ENCODE measurements at regions not wholly inside any gene's neighbourhood (a gene's known extent, or its start where the extent isn't known, plus 50 kb on each side); places are given as distances from the start of the nearest gene placed in this dataset.
A peak's percentile ranks its signal among the peaks of the same experiment; 100 is the strongest.
"Not testable (repeated sequence)": the region's sequence is repeated elsewhere in the genome, so short reads cannot be mapped to it uniquely, and the experiment has no call there.

- Histone ChIP-seq H3K9me3 (ENCODE audit: control insufficient read depth in 4 of 4, insufficient read depth in 3 of 4, low read length in 3 of 4) (peaks cover 0 to 3% (median 0%) of the 10 kb centered on the region in 4 donors), H3K4me3 (no peak overlapping the region), H3K9ac (ENCODE audit: insufficient read depth in 1 of 2, low read length in 2 of 2) (no peak overlapping the region), H3K36me3 (ENCODE audit: control insufficient read depth in 4 of 4, insufficient read depth in 4 of 4, low read length in 4 of 4) (no peaks in the 10 kb centered on the region), H3K27me3 (ENCODE audit: control insufficient read depth in 3 of 3, insufficient read depth in 3 of 3, low read length in 2 of 3) (no peaks in the 10 kb centered on the region), H3K27ac (ENCODE audit: low read depth in 1 of 2, low read length in 1 of 2) (no peak overlapping the region), H3K4me1 (ENCODE audit: control insufficient read depth in 5 of 5, insufficient read depth in 5 of 5, low read length in 5 of 5) (peaks cover 0 to 13% (median 0%) of the 10 kb centered on the region in 5 donors)
- DNase-seq (peak; percentile 33 to 89 (median 88)), ATAC-seq (ENCODE audit: insufficient read depth, low FRiP score) (no peak)
- 70 to 76% methylated on average over 5 of the region's 5 CpGs for WGBS, 2 donors
- TF ChIP-seq CTCF (IDR thresholded peaks at IDR 0.05; ENCODE audit: control extremely low read depth, extremely low read depth), result no peak
Observed at GRCh38 chr21:16124378-16125138, 394.8 kb downstream of the USP25 start.

GRCh38 chr21:16125274-16125673 lies 395.5 kb downstream of the USP25 start:
- H3K4me1 ChIP-seq (ENCODE audit: control insufficient read depth in 5 of 5, insufficient read depth in 5 of 5, low read length in 5 of 5), result peaks cover 0 to 13% (median 0%) of the 10 kb centered on the region in 5 donors
- WGBS, 2 donors, result 86 to 89% methylated on average over 6 of the region's 6 CpGs
- no peak for DNase-seq
- TF ChIP-seq CTCF (IDR thresholded peaks at IDR 0.05; ENCODE audit: control extremely low read depth, extremely low read depth), result no peak
- H3K9ac ChIP-seq (ENCODE audit: insufficient read depth in 1 of 2, low read length in 2 of 2), result no peak overlapping the region
- peaks cover 0 to 3% (median 0%) of the 10 kb centered on the region in 4 donors for H3K9me3 ChIP-seq (ENCODE audit: control insufficient read depth in 4 of 4, insufficient read depth in 3 of 4, low read length in 3 of 4)
- no peak for ATAC-seq (ENCODE audit: insufficient read depth, low FRiP score)
- no peak overlapping the region for H3K27ac ChIP-seq (ENCODE audit: low read depth in 1 of 2, low read length in 1 of 2)
- H3K36me3 ChIP-seq (ENCODE audit: control insufficient read depth in 4 of 4, insufficient read depth in 4 of 4, low read length in 4 of 4), result no peaks in the 10 kb centered on the region
- no peak overlapping the region for H3K4me3 ChIP-seq
- no peaks in the 10 kb centered on the region for H3K27me3 ChIP-seq (ENCODE audit: control insufficient read depth in 3 of 3, insufficient read depth in 3 of 3, low read length in 2 of 3)

- H3K9me3 ChIP-seq (ENCODE audit: control insufficient read depth in 4 of 4, insufficient read depth in 3 of 4, low read length in 3 of 4); H3K4me1 ChIP-seq (ENCODE audit: control insufficient read depth in 5 of 5, insufficient read depth in 5 of 5, low read length in 5 of 5); DNase-seq; H3K9ac ChIP-seq (ENCODE audit: insufficient read depth in 1 of 2, low read length in 2 of 2); ATAC-seq (ENCODE audit: insufficient read depth, low FRiP score); H3K36me3 ChIP-seq (ENCODE audit: control insufficient read depth in 4 of 4, insufficient read depth in 4 of 4, low read length in 4 of 4); H3K27me3 ChIP-seq (ENCODE audit: control insufficient read depth in 3 of 3, insufficient read depth in 3 of 3, low read length in 2 of 3); H3K27ac ChIP-seq (ENCODE audit: low read depth in 1 of 2, low read length in 1 of 2); H3K4me3 ChIP-seq: not testable (repeated sequence)
- 88 to 94% methylated on average over 8 of the region's 8 CpGs for WGBS, 2 donors
Observed at GRCh38 chr21:16132453-16132852, 402.7 kb downstream of the USP25 start.

- no peak overlapping the region for H3K4me3 ChIP-seq
- WGBS, 2 donors, result 93 to 95% methylated on average over 11 of the region's 11 CpGs
- H3K4me1 ChIP-seq (ENCODE audit: control insufficient read depth in 5 of 5, insufficient read depth in 5 of 5, low read length in 5 of 5), result no peaks in the 10 kb centered on the region
- TF ChIP-seq CTCF (IDR thresholded peaks at IDR 0.05; ENCODE audit: control extremely low read depth, extremely low read depth), result no peak
- no peak for ATAC-seq (ENCODE audit: insufficient read depth, low FRiP score)
- no peaks in the 10 kb centered on the region for H3K27me3 ChIP-seq (ENCODE audit: control insufficient read depth in 3 of 3, insufficient read depth in 3 of 3, low read length in 2 of 3)
- no peak overlapping the region for H3K9ac ChIP-seq (ENCODE audit: insufficient read depth in 1 of 2, low read length in 2 of 2)
- peaks cover 0 to 3% (median 1%) of the 10 kb centered on the region in 4 donors for H3K9me3 ChIP-seq (ENCODE audit: control insufficient read depth in 4 of 4, insufficient read depth in 3 of 4, low read length in 3 of 4)
- H3K36me3 ChIP-seq (ENCODE audit: control insufficient read depth in 4 of 4, insufficient read depth in 4 of 4, low read length in 4 of 4), result no peaks in the 10 kb centered on the region
- H3K27ac ChIP-seq (ENCODE audit: low read depth in 1 of 2, low read length in 1 of 2), result no peak overlapping the region
- DNase-seq, result no peak
Observed at GRCh38 chr21:16133248-16133647, 403.5 kb downstream of the USP25 start.

All from lung (tissue), 11 donors.